ENCODE measurements at regions not wholly inside any gene's neighbourhood (a gene's known extent, or its start where the extent isn't known, plus 50 kb on each side); places are given as distances from the start of the nearest gene placed in this dataset.

DNA sequence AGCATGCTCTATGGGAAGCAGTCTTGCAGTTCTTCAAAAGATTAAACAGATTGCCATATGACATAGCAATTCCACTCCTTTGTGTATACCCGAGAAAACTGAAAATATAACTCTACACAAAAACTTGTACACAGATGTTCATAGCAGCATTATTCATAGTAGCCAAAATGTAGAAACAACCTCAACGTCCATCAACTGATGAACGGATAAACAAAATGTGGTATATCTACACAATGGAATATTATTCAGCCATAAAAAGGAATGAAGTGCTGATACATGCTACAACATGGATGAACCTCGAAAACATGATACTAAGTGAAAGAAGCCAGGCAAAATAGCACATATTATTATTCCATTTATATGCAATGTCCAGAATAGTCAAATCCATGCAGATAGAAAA lies 221.2 kb upstream of the PSMD7 start:
- no peak for TF ChIP-seq NRF1 (IDR thresholded peaks at IDR 0.05; ENCODE audit: low read depth, low read length)
- no peak for TF ChIP-seq CTCF (IDR thresholded peaks at IDR 0.05)
- TF ChIP-seq, protein P1, sequence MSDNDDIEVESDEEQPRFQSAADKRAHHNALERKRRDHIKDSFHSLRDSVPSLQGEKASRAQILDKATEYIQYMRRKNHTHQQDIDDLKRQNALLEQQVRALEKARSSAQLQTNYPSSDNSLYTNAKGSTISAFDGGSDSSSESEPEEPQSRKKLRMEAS (IDR thresholded peaks at IDR 0.05; ENCODE audit: low read depth): no peak
- TF ChIP-seq TAF1 (IDR thresholded peaks at IDR 0.05; ENCODE audit: borderline replicate concordance, low read depth, low read length): no peak
- no peak for TF ChIP-seq SMC3 (IDR thresholded peaks at IDR 0.05; ENCODE audit: low read depth, low read length)

Measured in SK-N-SH (cell line).